ENCODE measurements at regions not wholly inside any gene's neighbourhood (a gene's known extent, or its start where the extent isn't known, plus 50 kb on each side); places are given as distances from the start of the nearest gene placed in this dataset.

- TF ChIP-seq, protein P1, sequence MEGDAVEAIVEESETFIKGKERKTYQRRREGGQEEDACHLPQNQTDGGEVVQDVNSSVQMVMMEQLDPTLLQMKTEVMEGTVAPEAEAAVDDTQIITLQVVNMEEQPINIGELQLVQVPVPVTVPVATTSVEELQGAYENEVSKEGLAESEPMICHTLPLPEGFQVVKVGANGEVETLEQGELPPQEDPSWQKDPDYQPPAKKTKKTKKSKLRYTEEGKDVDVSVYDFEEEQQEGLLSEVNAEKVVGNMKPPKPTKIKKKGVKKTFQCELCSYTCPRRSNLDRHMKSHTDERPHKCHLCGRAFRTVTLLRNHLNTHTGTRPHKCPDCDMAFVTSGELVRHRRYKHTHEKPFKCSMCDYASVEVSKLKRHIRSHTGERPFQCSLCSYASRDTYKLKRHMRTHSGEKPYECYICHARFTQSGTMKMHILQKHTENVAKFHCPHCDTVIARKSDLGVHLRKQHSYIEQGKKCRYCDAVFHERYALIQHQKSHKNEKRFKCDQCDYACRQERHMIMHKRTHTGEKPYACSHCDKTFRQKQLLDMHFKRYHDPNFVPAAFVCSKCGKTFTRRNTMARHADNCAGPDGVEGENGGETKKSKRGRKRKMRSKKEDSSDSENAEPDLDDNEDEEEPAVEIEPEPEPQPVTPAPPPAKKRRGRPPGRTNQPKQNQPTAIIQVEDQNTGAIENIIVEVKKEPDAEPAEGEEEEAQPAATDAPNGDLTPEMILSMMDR (IDR thresholded peaks at IDR 0.05): no peak
- TF ChIP-seq POLR2A (IDR thresholded peaks at IDR 0.05): no peak
These were observed 351.5 kb upstream of the MAD2L1 start for GRCh38 chr4:120418146-120418545.
